ENCODE measurements at regions not wholly inside any gene's neighbourhood (a gene's known extent, or its start where the extent isn't known, plus 50 kb on each side); places are given as distances from the start of the nearest gene placed in this dataset.

- TF ChIP-seq EZH2phosphoT487 (IDR thresholded peaks at IDR 0.05; ENCODE audit: insufficient read depth, low read depth) (no peak), EZH2 (IDR thresholded peaks at IDR 0.05; ENCODE audit: insufficient read depth, poor library complexity, severe bottlenecking) (no peak)
These were observed 126.5 kb upstream of the CNTN6 start for GRCh38 chr3:966341-966740.
